GM18861 (cell line): ENCODE measurements at regions not wholly inside any gene's neighbourhood (a gene's known extent, or its start where the extent isn't known, plus 50 kb on each side); places are given as distances from the start of the nearest gene placed in this dataset.

Experiments
- ATAC-seq: cut with Tn5 transposase; IDR thresholded peaks from one replicate; pipeline ENCODE4 v1.9.1; 2021; ENCODE audit not compliant: unreplicated experiment

- ATAC-seq = no peak
Observed at GRCh38 chr18:40984856-40985255, 970.2 kb upstream of the PIK3C3 start.

- ATAC-seq = no peak
Observed at GRCh38 chr18:40983835-40984234, 971.2 kb upstream of the PIK3C3 start.

- no peak for ATAC-seq
Observed at GRCh38 chr18:40980171-40980570, 974.9 kb upstream of the PIK3C3 start.

- ATAC-seq = no peak
Observed at GRCh38 chr18:40976050-40976449, 979.0 kb upstream of the PIK3C3 start.

- no peak for ATAC-seq
Observed at GRCh38 chr18:40974448-40974847, 980.6 kb upstream of the PIK3C3 start.

- no peak for ATAC-seq
Observed at GRCh38 chr18:40962784-40963183, 992.2 kb upstream of the PIK3C3 start.

- ATAC-seq = no peak
Observed at GRCh38 chr18:40957533-40958070, 997.4 kb upstream of the PIK3C3 start.

GRCh38 chr18:40956213-40956612, 998.8 kb upstream of the PIK3C3 start:
- ATAC-seq = no peak

GRCh38 chr18:40955351-40955750, 999.7 kb upstream of the PIK3C3 start:
- ATAC-seq = no peak

GRCh38 chr18:40949114-40949950, 1005.7 kb upstream of the PIK3C3 start:
- no peak for ATAC-seq

- no peak for ATAC-seq
Observed at GRCh38 chr18:40944576-40944975, 1010.5 kb upstream of the PIK3C3 start.

GRCh38 chr18:40939656-40940515, 1015.1 kb upstream of the PIK3C3 start:
- ATAC-seq = no peak

GRCh38 chr18:40938615-40939014, 1016.4 kb upstream of the PIK3C3 start:
- ATAC-seq = no peak

- ATAC-seq = no peak
Observed at GRCh38 chr18:40937386-40937785, 1017.6 kb upstream of the PIK3C3 start.

GRCh38 chr18:40935423-40935822, 1019.6 kb upstream of the PIK3C3 start:
- no peak for ATAC-seq

- ATAC-seq = no peak
Observed at GRCh38 chr18:40932862-40933261, 1022.2 kb upstream of the PIK3C3 start.

- ATAC-seq = no peak
Observed at GRCh38 chr18:40930211-40930882, 1024.7 kb upstream of the PIK3C3 start.

GRCh38 chr18:40929399-40929798, 1025.6 kb upstream of the PIK3C3 start:
- no peak for ATAC-seq

GRCh38 chr18:40926679-40927078, 1028.4 kb upstream of the PIK3C3 start:
- no peak for ATAC-seq

- ATAC-seq = no peak
Observed at GRCh38 chr18:40925071-40925541, 1029.9 kb upstream of the PIK3C3 start.
